Loucy (cell line): ENCODE measurements at regions not wholly inside any gene's neighbourhood (a gene's known extent, or its start where the extent isn't known, plus 50 kb on each side); places are given as distances from the start of the nearest gene placed in this dataset.

ENCODE experiments used
- H2AFZ ChIP-seq: fragments of 200-600 bp; sonication (generic); 2 replicates; pipeline ENCODE4 v1.6.0; 2016; ENCODE audit warnings: antibody characterized with exemption, mild to moderate bottlenecking, low read length, moderate library complexity
- H3F3A ChIP-seq: fragments of 200-600 bp; 2 replicates; pipeline ENCODE4 v1.6.0; 2016; ENCODE audit warnings: antibody characterized with exemption, low read depth, mild to moderate bottlenecking
- H3K27me3 ChIP-seq: fragments of 200-600 bp; sonication (generic); 2 replicates; pipeline ENCODE4 v1.6.1; 2014; ENCODE audit warnings: low read length, mild to moderate bottlenecking; ENCODE audit not compliant: insufficient read depth, poor library complexity, severe bottlenecking
- H3K36me3 ChIP-seq: fragments of 200-600 bp; sonication (generic); 2 replicates; pipeline ENCODE4 v1.6.1; 2016; ENCODE audit warnings: low read length; ENCODE audit not compliant: insufficient read depth
- H3K4me1 ChIP-seq: fragments of 200-600 bp; sonication (generic); 2 replicates; pipeline ENCODE4 v1.5.1; 2014; ENCODE audit warnings: low read length, mild to moderate bottlenecking; ENCODE audit not compliant: insufficient read depth, poor library complexity, severe bottlenecking
- H3K4me2 ChIP-seq: fragments of 200-600 bp; sonication (generic); 2 replicates; pipeline ENCODE4 v1.6.0; 2014; ENCODE audit warnings: antibody characterized with exemption, low read length, low read depth, mild to moderate bottlenecking; ENCODE audit not compliant: poor library complexity, severe bottlenecking
- H3K4me3 ChIP-seq: fragments of 200-600 bp; sonication (generic); 2 replicates; pipeline ENCODE4 v1.5.1; 2014; ENCODE audit warnings: low read length, mild to moderate bottlenecking, mixed read lengths; ENCODE audit not compliant: poor library complexity, severe bottlenecking
- H3K79me2 ChIP-seq: fragments of 200-600 bp; sonication (generic); 2 replicates; pipeline ENCODE4 v1.6.1; 2014; ENCODE audit warnings: low read length; ENCODE audit not compliant: insufficient read depth
- H3K9ac ChIP-seq: fragments of 200-600 bp; sonication (generic); 2 replicates; pipeline ENCODE4 v1.6.0; 2014; ENCODE audit warnings: mild to moderate bottlenecking, low read depth, low read length, moderate library complexity; ENCODE audit not compliant: poor library complexity, severe bottlenecking
- H3K9me2 ChIP-seq: fragments of 200-600 bp; sonication (generic); replicated peaks from 2 replicates; pipeline ENCODE4 v1.6.1; 2016; ENCODE audit warnings: low read depth, low read length, mixed read lengths
- H3K9me3 ChIP-seq: fragments of 200-600 bp; sonication (generic); 2 replicates; pipeline ENCODE4 v1.6.1; 2014; ENCODE audit warnings: mild to moderate bottlenecking, antibody characterized with exemption, low read length, low read depth; ENCODE audit not compliant: insufficient read depth
- H4K20me1 ChIP-seq: fragments of 200-600 bp; sonication (generic); 2 replicates; pipeline ENCODE4 v1.6.0; 2014; ENCODE audit warnings: antibody characterized with exemption, low read length, mild to moderate bottlenecking; ENCODE audit not compliant: insufficient read depth, poor library complexity, severe bottlenecking
- CTCF ChIP-seq: fragments of 200-600 bp; sonication (generic); conservative IDR thresholded peaks from 2 replicates; pipeline ENCODE4 v1.5.1; 2014; ENCODE audit warnings: mild to moderate bottlenecking, antibody characterized with exemption, low read length
- EZH2phosphoT487 ChIP-seq: fragments of 200-600 bp; IDR thresholded peaks from 2 replicates; pipeline ENCODE4 v1.6.1; 2018; ENCODE audit warnings: antibody characterized with exemption, mild to moderate bottlenecking, moderate library complexity, borderline replicate concordance

- Histone ChIP-seq H3K4me3 (no peak overlapping the region), H3K27me3 (no peaks in the 10 kb centered on the region), H3K4me2 (no peak overlapping the region), H3K9ac (no peak overlapping the region), H4K20me1 (no peaks in the 10 kb centered on the region), H3K9me2 (no peaks in the 10 kb centered on the region), H3K79me2 (no peaks in the 10 kb centered on the region), H2AFZ (no peak overlapping the region), H3F3A (no peaks in the 10 kb centered on the region), H3K4me1 (no peaks in the 10 kb centered on the region), H3K36me3 (no peaks in the 10 kb centered on the region), H3K9me3 (no peaks in the 10 kb centered on the region)
- TF ChIP-seq EZH2phosphoT487 (no peak), CTCF (no peak)
Measured at GRCh38 chrX:79573760-79574159, 206.6 kb upstream of the ITM2A start.

GRCh38 chrX:79572566-79572965 lies 205.4 kb upstream of the ITM2A start:
- no peak overlapping the region for H2AFZ ChIP-seq
- H3F3A ChIP-seq, result no peaks in the 10 kb centered on the region
- H3K9me3 ChIP-seq, result no peaks in the 10 kb centered on the region
- no peaks in the 10 kb centered on the region for H3K9me2 ChIP-seq
- no peaks in the 10 kb centered on the region for H3K4me1 ChIP-seq
- no peaks in the 10 kb centered on the region for H4K20me1 ChIP-seq
- no peaks in the 10 kb centered on the region for H3K79me2 ChIP-seq
- H3K4me3 ChIP-seq, result no peak overlapping the region
- H3K27me3 ChIP-seq, result no peaks in the 10 kb centered on the region
- no peak overlapping the region for H3K9ac ChIP-seq
- TF ChIP-seq CTCF (no peak), EZH2phosphoT487 (no peak)
- H3K4me2 ChIP-seq, result no peak overlapping the region
- no peaks in the 10 kb centered on the region for H3K36me3 ChIP-seq

- H2AFZ ChIP-seq, result no peak overlapping the region
Measured at GRCh38 chrX:79570524-79571240, 203.5 kb upstream of the ITM2A start.

More at GRCh38 chrX:79570524-79571240, 203.5 kb upstream of the ITM2A start:
- H3K4me1 ChIP-seq, result no peaks in the 10 kb centered on the region
- no peak overlapping the region for H3K4me3 ChIP-seq
- no peaks in the 10 kb centered on the region for H3K9me2 ChIP-seq
- no peaks in the 10 kb centered on the region for H3K9me3 ChIP-seq
- H4K20me1 ChIP-seq, result no peaks in the 10 kb centered on the region
- no peak for TF ChIP-seq CTCF
- no peak for TF ChIP-seq EZH2phosphoT487
- no peaks in the 10 kb centered on the region for H3K27me3 ChIP-seq
- no peak overlapping the region for H3K9ac ChIP-seq
- no peaks in the 10 kb centered on the region for H3K79me2 ChIP-seq
- no peaks in the 10 kb centered on the region for H3F3A ChIP-seq
- H3K36me3 ChIP-seq, result no peaks in the 10 kb centered on the region
- H3K4me2 ChIP-seq, result no peak overlapping the region
